22Rv1 (cell line): ENCODE measurements at regions not wholly inside any gene's neighbourhood (a gene's known extent, or its start where the extent isn't known, plus 50 kb on each side); places are given as distances from the start of the nearest gene placed in this dataset.

ENCODE experiments used
- H3K27ac ChIP-seq: fragments of 450-650 bp; 2 replicates; pipeline ENCODE4 v1.5.1; 2017
- ZFX ChIP-seq: fragments of 450-650 bp; IDR thresholded peaks from 2 replicates; pipeline ENCODE4 v1.6.1; 2017; ENCODE audit warnings: antibody characterized with exemption, borderline replicate concordance
- TF ChIP-seq, protein P1 (sequence below): fragments of 450-650 bp; IDR thresholded peaks from 2 replicates; pipeline ENCODE4 v1.5.1; 2017; ENCODE audit warnings: mild to moderate bottlenecking

DNA sequence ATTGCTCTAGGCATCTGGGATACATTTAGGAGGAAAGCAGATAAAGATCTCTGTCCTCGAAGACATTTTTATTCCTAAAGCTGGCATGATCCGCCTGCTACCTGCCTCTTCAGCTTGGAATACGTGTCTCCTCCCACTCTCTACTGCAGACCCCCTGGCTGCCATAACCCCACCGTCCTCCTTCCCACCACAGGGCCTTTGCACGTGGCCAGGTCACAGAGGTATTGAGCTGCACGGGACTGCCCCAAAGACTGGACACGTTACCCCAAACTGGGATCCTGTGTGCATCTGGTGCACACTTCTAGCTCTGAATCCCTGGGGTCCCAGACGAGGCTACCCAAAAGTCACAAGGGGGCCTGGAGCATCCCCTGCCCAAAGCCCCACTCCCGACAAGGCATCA lies 351.2 kb upstream of the EEF2KMT start:
- H3K27ac ChIP-seq, result no peak overlapping the region
- no peak for TF ChIP-seq ZFX
- TF ChIP-seq, protein P1, sequence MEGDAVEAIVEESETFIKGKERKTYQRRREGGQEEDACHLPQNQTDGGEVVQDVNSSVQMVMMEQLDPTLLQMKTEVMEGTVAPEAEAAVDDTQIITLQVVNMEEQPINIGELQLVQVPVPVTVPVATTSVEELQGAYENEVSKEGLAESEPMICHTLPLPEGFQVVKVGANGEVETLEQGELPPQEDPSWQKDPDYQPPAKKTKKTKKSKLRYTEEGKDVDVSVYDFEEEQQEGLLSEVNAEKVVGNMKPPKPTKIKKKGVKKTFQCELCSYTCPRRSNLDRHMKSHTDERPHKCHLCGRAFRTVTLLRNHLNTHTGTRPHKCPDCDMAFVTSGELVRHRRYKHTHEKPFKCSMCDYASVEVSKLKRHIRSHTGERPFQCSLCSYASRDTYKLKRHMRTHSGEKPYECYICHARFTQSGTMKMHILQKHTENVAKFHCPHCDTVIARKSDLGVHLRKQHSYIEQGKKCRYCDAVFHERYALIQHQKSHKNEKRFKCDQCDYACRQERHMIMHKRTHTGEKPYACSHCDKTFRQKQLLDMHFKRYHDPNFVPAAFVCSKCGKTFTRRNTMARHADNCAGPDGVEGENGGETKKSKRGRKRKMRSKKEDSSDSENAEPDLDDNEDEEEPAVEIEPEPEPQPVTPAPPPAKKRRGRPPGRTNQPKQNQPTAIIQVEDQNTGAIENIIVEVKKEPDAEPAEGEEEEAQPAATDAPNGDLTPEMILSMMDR, result no peak

DNA sequence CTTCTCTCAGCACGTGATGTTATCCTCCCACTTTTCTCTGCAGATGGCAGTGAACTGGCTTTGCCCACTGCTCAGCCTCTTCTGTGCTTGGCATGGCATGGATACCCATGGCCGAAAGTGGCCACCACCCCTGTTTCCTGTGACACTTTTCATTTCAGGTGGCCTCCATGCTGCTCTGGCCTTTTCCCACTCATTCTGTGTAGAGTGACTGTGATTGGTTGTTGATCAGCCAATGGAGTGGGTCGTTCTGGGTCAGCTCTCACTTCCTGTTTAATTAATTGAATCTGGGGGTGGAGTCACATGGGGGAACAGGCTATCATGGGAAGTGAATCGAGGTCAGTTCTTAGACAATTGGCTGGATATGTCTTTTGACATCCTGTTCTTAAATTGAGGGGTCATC lies 350.1 kb upstream of the EEF2KMT start:
- TF ChIP-seq ZFX, result no peak
- TF ChIP-seq, protein P1, result no peak
- no peak overlapping the region for H3K27ac ChIP-seq

DNA sequence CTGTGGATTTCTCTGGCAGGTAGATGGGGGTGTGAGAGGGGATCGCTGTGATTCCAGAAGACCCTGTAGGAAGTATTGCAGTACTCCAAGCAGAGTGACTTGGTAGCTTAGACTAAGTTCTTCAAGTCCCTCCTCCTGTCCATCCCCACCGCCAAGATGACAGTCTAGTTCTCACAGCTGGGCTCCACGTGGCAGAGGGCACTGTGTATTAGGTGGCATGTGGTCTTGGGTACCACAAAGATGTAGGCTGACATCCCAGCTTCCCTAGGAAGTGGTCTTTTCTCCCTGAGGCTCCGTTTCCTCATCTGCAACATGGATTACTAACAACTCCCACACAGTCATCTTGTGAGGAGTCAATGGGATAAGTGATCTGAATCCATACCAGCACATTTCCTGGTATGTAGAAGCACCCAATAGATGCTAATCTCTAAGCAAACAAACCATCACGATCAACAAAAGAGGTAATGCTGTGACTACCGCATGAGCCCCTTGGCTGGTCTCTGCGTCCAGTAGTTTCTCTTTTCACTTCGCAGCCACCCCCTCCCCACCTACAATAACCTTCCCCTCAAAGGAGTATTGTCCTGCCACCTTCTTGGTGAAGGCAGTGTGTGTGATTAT lies 349.1 kb upstream of the EEF2KMT start:
- H3K27ac ChIP-seq, result no peak overlapping the region
- no peak for TF ChIP-seq ZFX
- TF ChIP-seq, protein P1, result no peak

DNA sequence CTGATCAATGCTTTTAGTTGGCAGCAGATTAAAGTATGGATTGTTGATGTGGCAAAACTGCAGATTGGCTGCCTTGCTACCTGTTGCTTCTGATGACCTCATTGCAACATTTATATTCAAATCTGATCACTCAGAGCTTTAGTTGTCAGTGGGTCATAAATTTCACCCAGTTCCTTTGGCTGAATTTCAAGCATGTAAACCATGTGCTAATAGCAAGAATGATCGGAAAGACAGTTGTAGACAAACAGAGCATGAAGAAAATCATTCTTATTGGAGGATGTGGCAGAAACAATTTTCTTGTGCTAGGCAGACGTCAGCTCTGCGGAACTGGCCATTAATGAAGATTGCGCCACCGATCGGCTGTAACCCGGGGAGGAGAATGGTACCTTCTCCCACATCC lies 346.6 kb upstream of the EEF2KMT start:
- H3K27ac ChIP-seq, result no peak overlapping the region
- TF ChIP-seq ZFX, result no peak
- TF ChIP-seq, protein P1, result no peak

DNA sequence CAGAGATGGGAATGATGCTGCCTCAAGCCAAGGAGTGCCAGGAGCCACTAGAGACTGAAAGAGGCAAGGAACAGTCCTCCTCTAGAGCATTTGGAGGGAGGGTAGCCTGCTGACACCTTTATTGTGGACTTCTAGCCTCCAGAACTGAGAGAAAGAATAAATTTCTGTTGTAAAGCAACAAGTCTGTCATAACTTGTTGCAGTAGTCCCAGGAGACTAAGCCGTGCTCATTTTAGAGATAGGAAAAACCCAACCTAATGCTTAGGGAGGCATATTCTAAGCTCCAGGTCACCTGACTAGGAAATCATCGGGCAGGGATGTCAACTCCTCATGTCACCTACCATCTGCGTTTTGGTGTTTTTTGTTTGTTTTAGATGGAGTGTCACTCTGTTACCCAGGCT lies 345.4 kb upstream of the EEF2KMT start:
- H3K27ac ChIP-seq, result no peak overlapping the region
- TF ChIP-seq, protein P1, result no peak

DNA sequence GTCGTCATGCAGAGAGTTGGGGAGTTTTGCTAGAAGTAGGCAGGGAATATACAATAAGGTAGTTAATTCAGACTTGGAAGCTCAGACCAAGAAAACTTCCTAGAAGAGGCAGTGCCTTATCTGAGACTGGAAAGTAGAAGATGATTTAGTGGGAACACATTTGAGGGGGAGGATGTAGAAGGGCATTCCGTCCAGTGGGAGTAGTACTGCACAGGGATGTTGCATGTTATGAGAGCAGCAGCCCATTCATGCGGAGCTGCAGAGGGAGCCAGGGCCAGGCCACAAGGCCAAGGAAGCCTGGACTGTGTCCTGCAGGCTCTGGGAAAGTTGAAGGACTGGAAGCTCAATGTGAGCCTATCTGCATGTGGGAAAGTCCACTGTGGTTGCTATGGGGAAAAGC lies 344.5 kb upstream of the EEF2KMT start:
- TF ChIP-seq, protein P1, result no peak
- TF ChIP-seq ZFX, result no peak
- no peak overlapping the region for H3K27ac ChIP-seq

DNA sequence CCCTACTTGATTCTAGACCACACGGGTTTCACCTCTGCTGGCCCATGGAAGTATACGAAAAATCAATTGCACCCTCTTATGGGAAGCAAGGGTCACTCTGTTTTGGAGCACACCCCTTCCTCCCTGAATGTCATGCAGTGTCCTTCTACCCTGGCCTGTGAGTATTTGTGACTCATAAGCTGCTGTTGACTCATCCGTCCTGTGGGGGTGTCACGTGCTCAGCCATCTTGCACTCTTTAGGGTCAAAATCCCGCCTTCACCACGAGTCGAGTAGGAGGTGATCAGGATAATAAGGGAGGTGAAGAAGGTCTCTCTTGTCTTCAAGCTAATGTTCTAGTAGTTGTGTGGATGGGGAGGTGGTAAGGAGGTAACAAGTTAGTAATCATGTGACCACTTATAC lies 341.0 kb upstream of the EEF2KMT start:
- no peak for TF ChIP-seq ZFX
- TF ChIP-seq, protein P1, result no peak
- no peak overlapping the region for H3K27ac ChIP-seq
